K562 (cell line): ENCODE measurements at regions not wholly inside any gene's neighbourhood (a gene's known extent, or its start where the extent isn't known, plus 50 kb on each side); places are given as distances from the start of the nearest gene placed in this dataset.

Experiments used
- ATAC-seq: fragments of 200-7000 bp; cut with Tn5 transposase; 3 replicates; pipeline ENCODE4 v1.9.1; 2020; ENCODE audit warnings: moderate library complexity
- BruUV-seq: library from RNA; stranded (reverse); fragments of 400-500 nt; replicated peaks from 2 replicates; lab custom pipeline; 2021; lab: Mats Ljungman, UMichigan
- CTCF ChIA-PET: fragments of 300-600 bp; formaldehyde crosslinking; extraction: SDS; loops from one replicate; lab custom pipeline; 2021; ENCODE audit warnings: low intra/inter-chr PET ratio; lab: Yijun Ruan, JAX
- POLR2A ChIA-PET: fragments of 300-600, 350-650 bp; sonication (Branson Sonifier 250); formaldehyde crosslinking; extraction: SDS; loops from one replicate; lab custom pipeline; 2021; ENCODE audit warnings: antibody characterized with exemption, inconsistent platforms; lab: Yijun Ruan, JAX
- DNase-seq, 4 experiments: peaks; one replicate each; pipeline versions ENCODE4 v3.0.0 to v3.0.0-alpha.2; 2011 to 2018; ENCODE audit warnings: low spot score in 3 of 4, mixed read lengths in 3 of 4; ENCODE audit errors: extremely low read depth in 1 of 4
- FAIRE-seq: peaks from 2 replicates; lab custom pipeline; 2011; peaks lifted over from hg19 to GRCh38; lab: Jason Lieb, UNC
- H2AFZ ChIP-seq: 2 replicates; pipeline ENCODE4 v1.6.0; 2011; ENCODE audit warnings: low read depth, low read length, control low read depth, inconsistent platforms
- H3K27ac ChIP-seq: fragments of 200-600 bp; 3 replicates; pipeline ENCODE4 v1.8.0; 2011; ENCODE audit warnings: low read depth, mild to moderate bottlenecking, control low read depth, inconsistent platforms, low read length, moderate library complexity, mixed read lengths; ENCODE audit errors: extremely low read depth
- H3K27me3 ChIP-seq, 2 experiments: fragments of 300-600 bp in 1 of 2; 2 replicates in 1 of 2; 3 replicates in 1 of 2; pipeline versions ENCODE4 v1.6.0 to v1.8.0; 2011; ENCODE audit warnings: inconsistent platforms in 2 of 2, low read length in 2 of 2, mild to moderate bottlenecking in 1 of 2, mixed read lengths in 1 of 2, moderate library complexity in 1 of 2; ENCODE audit not compliant: control insufficient read depth in 2 of 2, insufficient read depth in 2 of 2
- H3K36me3 ChIP-seq: fragments of 300-600 bp; 3 replicates; pipeline ENCODE4 v1.8.0; 2011; ENCODE audit warnings: mild to moderate bottlenecking, low read length, inconsistent platforms; ENCODE audit not compliant: control insufficient read depth, insufficient read depth
- H3K4me1 ChIP-seq, 2 experiments: fragments of 200-600 bp in 1 of 2; replicated peaks in 1 of 2; 2 replicates in 1 of 2; 3 replicates in 1 of 2; pipeline versions ENCODE4 v1.5.1 to v1.8.0; 2011; ENCODE audit warnings: inconsistent platforms in 2 of 2, low read length in 2 of 2, mild to moderate bottlenecking in 1 of 2, mixed read lengths in 1 of 2, moderate library complexity in 1 of 2; ENCODE audit not compliant: control insufficient read depth in 2 of 2, insufficient read depth in 2 of 2
- H3K4me2 ChIP-seq: 2 replicates; pipeline ENCODE4 v1.6.1; 2011; ENCODE audit warnings: low read length, control low read depth, inconsistent platforms, mixed read lengths; ENCODE audit not compliant: insufficient read depth
- H3K4me3 ChIP-seq: fragments of 200-600 bp; sonication (generic), shearing (Covaris generic); 2 replicates; pipeline ENCODE4 v1.5.1; 2016; ENCODE audit warnings: control low read depth, inconsistent platforms
- H3K79me2 ChIP-seq: fragments of 200-600 bp; 3 replicates; pipeline ENCODE4 v1.8.0; 2011; ENCODE audit warnings: low read length, inconsistent platforms; ENCODE audit not compliant: control insufficient read depth, insufficient read depth
- H3K9ac ChIP-seq, 2 experiments: 2 replicates each; pipeline versions ENCODE4 v1.6.0 to v1.6.1; 2011; ENCODE audit warnings: low read depth in 2 of 2, low read length in 2 of 2, control low read depth in 1 of 2, inconsistent platforms in 1 of 2, mild to moderate bottlenecking in 1 of 2, mixed read lengths in 1 of 2; ENCODE audit not compliant: insufficient read depth in 1 of 2
- H3K9me1 ChIP-seq: one replicate; pipeline ENCODE4 v1.6.0; 2011; ENCODE audit warnings: inconsistent platforms, mild to moderate bottlenecking, low read length, moderate library complexity; ENCODE audit not compliant: control insufficient read depth, insufficient read depth
- H3K9me3 ChIP-seq: replicated peaks from 2 replicates; pipeline ENCODE4 v1.5.1; 2011; ENCODE audit warnings: low read depth, low read length, inconsistent platforms; ENCODE audit not compliant: control insufficient read depth, insufficient read depth
- H4K20me1 ChIP-seq: replicated peaks from 2 replicates; pipeline ENCODE4 v1.6.1; 2011; ENCODE audit warnings: low read length, inconsistent platforms, mixed read lengths; ENCODE audit not compliant: control insufficient read depth, insufficient read depth
- ARID3A ChIP-seq: IDR thresholded peaks from 2 replicates; pipeline ENCODE4 v1.6.1; 2012; ENCODE audit warnings: low read depth, low read length, improper control_type of control experiment, borderline replicate concordance
- ILF3 ChIP-seq: fragments of 450-650 bp; IDR thresholded peaks from 2 replicates; pipeline ENCODE4 v1.6.1; 2018; ENCODE audit warnings: antibody characterized with exemption, mild to moderate bottlenecking, moderate library complexity, borderline replicate concordance
- MECOM ChIP-seq: fragments of 250-450 bp; sonication (Bioruptor Pico); IDR thresholded peaks from 2 replicates; pipeline ENCODE4 v1.8.0; 2022; ENCODE audit warnings: inconsistent platforms
- THAP7 ChIP-seq: fragments of 250-450 bp; sonication (Bioruptor Pico); IDR thresholded peaks from 2 replicates; pipeline ENCODE4 v1.5.0; 2021
- ZBTB43 ChIP-seq: sonication (generic); formaldehyde crosslinking; IDR thresholded peaks from 2 replicates; pipeline ENCODE4 v1.8.0; 2023; ENCODE audit warnings: mild to moderate bottlenecking, missing genetic modification reagents
- ZNF197 ChIP-seq: fragments of 200-800 bp; sonication (Bioruptor generic); IDR thresholded peaks from 2 replicates; pipeline ENCODE4 v1.6.1; 2016; ENCODE audit warnings: low read depth, missing genetic modification characterization, missing compliant biosample characterization
- ZNF324 ChIP-seq: fragments of 250-450 bp; sonication (Bioruptor Pico); IDR thresholded peaks from 2 replicates; pipeline ENCODE4 v1.4.0; 2020; ENCODE audit warnings: mild to moderate bottlenecking
- WGBS: fragments of 100-300 bp; shearing (Covaris generic); methylation state at CpG from one replicate; pipeline ENCODE4 v1.1.6; 2016; ENCODE audit warnings: low coverage, mixed read lengths; ENCODE audit not compliant: insufficient coverage; ENCODE audit errors: missing lambda C conversion rate; 5-methylcytosine and 5-hydroxymethylcytosine counted together
- in situ Hi-C: fragments of 300-500 bp; cut with MboI; formaldehyde crosslinking; loops from 4 replicates; pipeline ENCODE4 v1.15.0; 2018; ENCODE audit warnings: inconsistent platforms, mixed read lengths
- intact Hi-C: fragments of 100-400 bp; cut with micrococcal nuclease; formaldehyde crosslinking; loops from 2 replicates; pipeline ENCODE4 v1.14.2; 2022

GRCh38 chr10:3423384-3423783 is 250.8 kb upstream of the PITRM1 start:
- H3K36me3 ChIP-seq = no peaks in the 10 kb centered on the region
- FAIRE-seq (no peak), DNase-seq (no peak), ATAC-seq (no peak)
- BruUV-seq = no TSS peak
- ChIA-PET POLR2A (interaction anchor here (0.7 kb wide), 1 partner anchor 44 kb away, joined by 3 read pairs; no protein-coding TSS in a partner anchor), CTCF (no interaction called here)
- TF ChIP-seq ZNF324 = no peak
- no peak for TF ChIP-seq ILF3
- no peak for TF ChIP-seq ARID3A
- no peaks in the 10 kb centered on the region for H3K79me2 ChIP-seq
- in situ Hi-C loops (no loop called here), intact Hi-C loops (no loop called here)
- H3K9me1 ChIP-seq = no peaks in the 10 kb centered on the region
- no peak overlapping the region for H3K4me2 ChIP-seq
- H3K4me1 ChIP-seq = 0 out of 5 replicates have a peak, but pooled peaks cover 0 to 2% of the 10 kb centered on the region in 2 experiments
- H3K27ac ChIP-seq = no peak overlapping the region
- H4K20me1 ChIP-seq = peaks cover 22% of the 10 kb centered on the region
- H3K9me3 ChIP-seq = no peaks in the 10 kb centered on the region
- H3K9ac ChIP-seq = no peak overlapping the region
- no peak overlapping the region for H2AFZ ChIP-seq
- peaks cover 10 to 36% of the 10 kb centered on the region in 2 experiments; a peak in 4 of 5 replicates for H3K27me3 ChIP-seq
- WGBS = 13% methylated on average over 11 of the region's 14 CpGs
- no peak overlapping the region for H3K4me3 ChIP-seq

GRCh38 chr10:3422282-3422681 is 249.7 kb upstream of the PITRM1 start:
- no peaks in the 10 kb centered on the region for H3K9me1 ChIP-seq
- no peak for TF ChIP-seq ZBTB43
- TF ChIP-seq THAP7 (CRISPR knock-in tag) = no peak
- TF ChIP-seq ZNF197 (CRISPR knock-in tag) = no peak
- TF ChIP-seq MECOM (CRISPR knock-in tag) = no peak

More at GRCh38 chr10:3422282-3422681, 249.7 kb upstream of the PITRM1 start:
- ChIA-PET POLR2A (interaction anchor here (0.6 kb wide), 1 partner anchor 367 kb away, joined by 3 read pairs; no protein-coding TSS in a partner anchor), CTCF (no interaction called here)
- FAIRE-seq = no peak
- intact Hi-C loops (no loop called here), in situ Hi-C loops (no loop called here)
- H3K79me2 ChIP-seq = no peaks in the 10 kb centered on the region
- H2AFZ ChIP-seq = no peak overlapping the region
- H3K4me1 ChIP-seq = 0 out of 5 replicates have a peak, but pooled peaks cover 0 to 2% of the 10 kb centered on the region in 2 experiments
- H3K4me2 ChIP-seq = no peak overlapping the region
- whole genome bisulfite sequencing = 18% methylated on average over 8 of the region's 8 CpGs
- H3K9ac ChIP-seq = no peak overlapping the region
- H3K27ac ChIP-seq = no peak overlapping the region
- no TSS peak for BruUV-seq
- H4K20me1 ChIP-seq = peaks cover 18% of the 10 kb centered on the region
- no peak overlapping the region for H3K4me3 ChIP-seq
- peaks cover 10 to 36% of the 10 kb centered on the region in 2 experiments; a peak in 4 of 5 replicates for H3K27me3 ChIP-seq
- H3K36me3 ChIP-seq = no peaks in the 10 kb centered on the region
- ATAC-seq = no peak
- no peak for DNase-seq
- no peaks in the 10 kb centered on the region for H3K9me3 ChIP-seq
